HCT116 (cell line): ENCODE measurements at regions not wholly inside any gene's neighbourhood (a gene's known extent, or its start where the extent isn't known, plus 50 kb on each side); places are given as distances from the start of the nearest gene placed in this dataset.

Experiments used
- ATAC-seq: fragments of 200-7000 bp; cut with Tn5 transposase; 2 replicates; pipeline ENCODE4 v1.9.1; 2020; ENCODE audit warnings: mild to moderate bottlenecking, moderate library complexity
- BruUV-seq: library from RNA; stranded (reverse); fragments of 400-500 nt; replicated peaks from 2 replicates; lab custom pipeline; 2021; lab: Mats Ljungman, UMichigan
- CTCF ChIA-PET: fragments of 300-600 bp; sonication (Branson Sonifier 250); formaldehyde crosslinking; loops from one replicate; lab custom pipeline; 2021; ENCODE audit warnings: antibody characterized with exemption; lab: Charles Lee
- POLR2A ChIA-PET: fragments of 300-600, 350-600 bp; sonication (Branson Sonifier 250); formaldehyde crosslinking; loops from one replicate; lab custom pipeline; 2021; ENCODE audit warnings: antibody characterized with exemption; lab: Charles Lee
- RAD21 ChIA-PET, 2 experiments: fragments of 300-600 bp; sonication (Branson Sonifier 250); formaldehyde crosslinking; loops; one replicate each; lab custom pipeline; 2023; ENCODE audit warnings: low total read pairs in 2 of 2; ENCODE audit not compliant: uncharacterized antibody in 2 of 2, unreplicated experiment in 2 of 2, low non-redundant PET in 1 of 2; lab: Charles Lee
- DNase-seq: peaks from one replicate; pipeline ENCODE4 v3.0.0-alpha.2; 2010; ENCODE audit warnings: low read depth, low spot score
- H2AFZ ChIP-seq: fragments of 200-600 bp; shearing (Covaris generic), sonication (generic); 2 replicates; pipeline ENCODE4 v1.6.1; 2017; ENCODE audit warnings: low read depth, mixed run types, mixed read lengths, antibody characterized with exemption, low read length; ENCODE audit not compliant: poor library complexity, severe bottlenecking
- H3K27ac ChIP-seq: 2 replicates; pipeline ENCODE4 v1.5.1; 2012; ENCODE audit warnings: low read depth, low read length
- H3K27me3 ChIP-seq: fragments of 200-600 bp; sonication (generic); 2 replicates; pipeline ENCODE4 v1.6.1; 2016; ENCODE audit warnings: mixed run types, low read length, mixed read lengths; ENCODE audit not compliant: insufficient read depth
- H3K36me3 ChIP-seq, 2 experiments: fragments of 200-500 bp in 1 of 2; fragments of 200-600 bp in 1 of 2; sonication (Bioruptor generic) in 1 of 2; sonication (generic) in 1 of 2; 2 replicates each; pipeline versions ENCODE4 v1.5.1 to v1.6.1; 2014 to 2016; ENCODE audit warnings: low read length in 2 of 2, inconsistent platforms in 1 of 2, mixed read lengths in 1 of 2, mixed run types in 1 of 2; ENCODE audit not compliant: insufficient read depth in 2 of 2, control insufficient read depth in 1 of 2
- H3K4me1 ChIP-seq, 2 experiments: fragments of 200-600 bp in 1 of 2; sonication (generic) in 1 of 2; 2 replicates each; pipeline versions ENCODE4 v1.5.1 to v1.6.1; 2012 to 2017; ENCODE audit warnings: low read length in 2 of 2, inconsistent platforms in 1 of 2, mild to moderate bottlenecking in 1 of 2, mixed read lengths in 1 of 2, mixed run types in 1 of 2, moderate library complexity in 1 of 2; ENCODE audit not compliant: insufficient read depth in 2 of 2, control insufficient read depth in 1 of 2
- H3K4me2 ChIP-seq: fragments of 200-600 bp; sonication (generic); 2 replicates; pipeline ENCODE4 v1.6.1; 2017; ENCODE audit warnings: mixed run types, low read length, mixed read lengths
- H3K4me3 ChIP-seq, 2 experiments: fragments of 200-600 bp in 1 of 2; sonication (generic) in 1 of 2; replicated peaks in 1 of 2; 2 replicates each; pipeline ENCODE4 v1.5.1; 2011 to 2016; ENCODE audit warnings: low read length in 2 of 2, control low read depth in 1 of 2, low read depth in 1 of 2, mild to moderate bottlenecking in 1 of 2, mixed read lengths in 1 of 2, mixed run types in 1 of 2
- H3K79me2 ChIP-seq: fragments of 200-600 bp; sonication (generic); 2 replicates; pipeline ENCODE4 v1.6.1; 2017; ENCODE audit warnings: mild to moderate bottlenecking, mixed run types, low read length, moderate library complexity, mixed read lengths; ENCODE audit not compliant: insufficient read depth
- H3K9ac ChIP-seq: fragments of 200-600 bp; sonication (generic); 2 replicates; pipeline ENCODE4 v1.6.1; 2016; ENCODE audit warnings: low read length, mixed read lengths
- H3K9me2 ChIP-seq: fragments of 200-600 bp; sonication (generic), shearing (Covaris generic); 2 replicates; pipeline ENCODE4 v1.6.1; 2017; ENCODE audit warnings: mixed run types, mild to moderate bottlenecking, moderate library complexity; ENCODE audit not compliant: insufficient read depth
- H3K9me3 ChIP-seq, 2 experiments: fragments of 200-500 bp in 1 of 2; fragments of 200-600 bp in 1 of 2; sonication (Bioruptor generic) in 1 of 2; sonication (generic) in 1 of 2; 2 replicates each; pipeline ENCODE4 v1.6.1; 2014 to 2017; ENCODE audit warnings: low read length in 2 of 2, mixed read lengths in 2 of 2, inconsistent platforms in 1 of 2, low read depth in 1 of 2, mild to moderate bottlenecking in 1 of 2, mixed run types in 1 of 2, moderate library complexity in 1 of 2; ENCODE audit not compliant: control insufficient read depth in 1 of 2, insufficient read depth in 1 of 2
- H4K20me1 ChIP-seq: fragments of 200-600 bp; sonication (generic), shearing (Covaris generic); 2 replicates; pipeline ENCODE4 v1.6.1; 2017; ENCODE audit warnings: mixed run types, mild to moderate bottlenecking, moderate library complexity; ENCODE audit not compliant: insufficient read depth
- CBX3 ChIP-seq: IDR thresholded peaks from 2 replicates; pipeline ENCODE4 v1.6.1; 2012; ENCODE audit warnings: low read depth
- CEBPB ChIP-seq: IDR thresholded peaks from 2 replicates; pipeline ENCODE4 v1.6.1; 2012; ENCODE audit warnings: low read depth
- EGR1 ChIP-seq: IDR thresholded peaks from 2 replicates; pipeline ENCODE4 v1.6.1; 2012; ENCODE audit warnings: low read depth
- FOSL1 ChIP-seq: IDR thresholded peaks from 2 replicates; pipeline ENCODE4 v1.6.1; 2012; ENCODE audit warnings: low read depth
- JUND ChIP-seq: IDR thresholded peaks from 2 replicates; pipeline ENCODE4 v1.6.1; 2012
- POLR2AphosphoS5 ChIP-seq: IDR thresholded peaks from 2 replicates; pipeline ENCODE4 v1.6.1; 2011; ENCODE audit warnings: mild to moderate bottlenecking, low read depth, low read length, moderate library complexity
- RAD21 ChIP-seq: IDR thresholded peaks from 2 replicates; pipeline ENCODE4 v1.6.1; 2012; ENCODE audit warnings: low read depth, mild to moderate bottlenecking
- SP1 ChIP-seq: IDR thresholded peaks from 2 replicates; pipeline ENCODE4 v1.6.1; 2012; ENCODE audit warnings: low read depth
- ZNF274 ChIP-seq: fragments of 200-500 bp; sonication (Bioruptor generic); IDR thresholded peaks from 2 replicates; pipeline ENCODE4 v1.6.1; 2014; ENCODE audit warnings: mild to moderate bottlenecking, low read depth, low read length, inconsistent platforms
- intact Hi-C: fragments of 100-400 bp; cut with micrococcal nuclease; formaldehyde crosslinking; loops from 2 replicates; pipeline ENCODE4 v1.10.0; 2022
- TF ChIP-seq, protein P1 (sequence below), 3 experiments: fragments of 200-600 bp in 1 of 3; sonication (generic) in 1 of 3; IDR thresholded peaks in 2 of 3; conservative IDR thresholded peaks in 1 of 3; 2 replicates each; pipeline ENCODE4 v1.5.1; 2012 to 2017; ENCODE audit warnings: low read depth in 2 of 3, low read length in 2 of 3, antibody characterized with exemption in 1 of 3, borderline replicate concordance in 1 of 3, control low read depth in 1 of 3, mild to moderate bottlenecking in 1 of 3, mixed read lengths in 1 of 3, mixed run types in 1 of 3, moderate library complexity in 1 of 3; ENCODE audit not compliant: insufficient read depth in 1 of 3
- TF ChIP-seq, protein P2 (sequence below): IDR thresholded peaks from 2 replicates; pipeline ENCODE4 v1.6.1; 2012
- TF ChIP-seq, protein P3 (sequence below): IDR thresholded peaks from 2 replicates; pipeline ENCODE4 v1.6.1; 2012; ENCODE audit warnings: low read depth

DNA sequence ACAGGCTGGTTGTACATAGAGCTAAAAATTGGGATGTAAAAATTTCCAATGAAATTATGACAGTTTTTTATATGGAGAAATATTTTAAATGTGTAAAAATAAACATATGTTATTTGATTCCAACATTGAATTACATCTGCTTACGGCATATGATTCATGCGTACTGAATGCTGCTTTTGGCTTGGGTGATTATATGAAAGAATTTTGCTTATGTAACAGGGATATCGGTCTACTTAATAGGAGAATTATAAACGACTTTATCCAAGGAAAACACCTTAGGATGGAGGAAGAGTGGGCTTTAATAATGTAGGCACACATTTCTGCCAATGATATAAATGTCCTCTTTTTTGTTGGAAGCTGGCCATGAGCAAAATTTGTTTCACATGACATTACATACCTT, 197.3 kb upstream of the GOT2 start:
- Histone ChIP-seq H3K4me1 (no peaks in the 10 kb centered on the region), H3K27ac (no peak overlapping the region), H3K4me3 (no peak overlapping the region), H3K79me2 (no peaks in the 10 kb centered on the region), H3K9ac (no peak overlapping the region), H4K20me1 (no peaks in the 10 kb centered on the region), H3K36me3 (no peaks in the 10 kb centered on the region), H3K9me2 (no peaks in the 10 kb centered on the region), H3K9me3 (no peaks in the 10 kb centered on the region), H3K4me2 (no peak overlapping the region), H2AFZ (no peak overlapping the region), H3K27me3 (no peaks in the 10 kb centered on the region)
- no TSS peak for BruUV-seq
- ChIA-PET RAD21 (no interaction called here), CTCF (no interaction called here), POLR2A (no interaction called here)
- TF ChIP-seq FOSL1 (no peak), ZNF274 (no peak), POLR2AphosphoS5 (no peak), SP1 (no peak), CEBPB (no peak), RAD21 (no peak), JUND (no peak), CBX3 (no peak), EGR1 (no peak)
- TF ChIP-seq, protein P1, sequence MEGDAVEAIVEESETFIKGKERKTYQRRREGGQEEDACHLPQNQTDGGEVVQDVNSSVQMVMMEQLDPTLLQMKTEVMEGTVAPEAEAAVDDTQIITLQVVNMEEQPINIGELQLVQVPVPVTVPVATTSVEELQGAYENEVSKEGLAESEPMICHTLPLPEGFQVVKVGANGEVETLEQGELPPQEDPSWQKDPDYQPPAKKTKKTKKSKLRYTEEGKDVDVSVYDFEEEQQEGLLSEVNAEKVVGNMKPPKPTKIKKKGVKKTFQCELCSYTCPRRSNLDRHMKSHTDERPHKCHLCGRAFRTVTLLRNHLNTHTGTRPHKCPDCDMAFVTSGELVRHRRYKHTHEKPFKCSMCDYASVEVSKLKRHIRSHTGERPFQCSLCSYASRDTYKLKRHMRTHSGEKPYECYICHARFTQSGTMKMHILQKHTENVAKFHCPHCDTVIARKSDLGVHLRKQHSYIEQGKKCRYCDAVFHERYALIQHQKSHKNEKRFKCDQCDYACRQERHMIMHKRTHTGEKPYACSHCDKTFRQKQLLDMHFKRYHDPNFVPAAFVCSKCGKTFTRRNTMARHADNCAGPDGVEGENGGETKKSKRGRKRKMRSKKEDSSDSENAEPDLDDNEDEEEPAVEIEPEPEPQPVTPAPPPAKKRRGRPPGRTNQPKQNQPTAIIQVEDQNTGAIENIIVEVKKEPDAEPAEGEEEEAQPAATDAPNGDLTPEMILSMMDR (IDR thresholded peaks at IDR 0.05 in 2 of 3, conservative IDR thresholded peaks at IDR 0.05 in 1 of 3; ENCODE audit: borderline replicate concordance in 1 of 3, insufficient read depth in 1 of 3, low read depth in 2 of 3, low read length in 2 of 3), result no peak
- TF ChIP-seq, protein P2, sequence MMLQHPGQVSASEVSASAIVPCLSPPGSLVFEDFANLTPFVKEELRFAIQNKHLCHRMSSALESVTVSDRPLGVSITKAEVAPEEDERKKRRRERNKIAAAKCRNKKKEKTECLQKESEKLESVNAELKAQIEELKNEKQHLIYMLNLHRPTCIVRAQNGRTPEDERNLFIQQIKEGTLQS, result no peak
- TF ChIP-seq, protein P3, sequence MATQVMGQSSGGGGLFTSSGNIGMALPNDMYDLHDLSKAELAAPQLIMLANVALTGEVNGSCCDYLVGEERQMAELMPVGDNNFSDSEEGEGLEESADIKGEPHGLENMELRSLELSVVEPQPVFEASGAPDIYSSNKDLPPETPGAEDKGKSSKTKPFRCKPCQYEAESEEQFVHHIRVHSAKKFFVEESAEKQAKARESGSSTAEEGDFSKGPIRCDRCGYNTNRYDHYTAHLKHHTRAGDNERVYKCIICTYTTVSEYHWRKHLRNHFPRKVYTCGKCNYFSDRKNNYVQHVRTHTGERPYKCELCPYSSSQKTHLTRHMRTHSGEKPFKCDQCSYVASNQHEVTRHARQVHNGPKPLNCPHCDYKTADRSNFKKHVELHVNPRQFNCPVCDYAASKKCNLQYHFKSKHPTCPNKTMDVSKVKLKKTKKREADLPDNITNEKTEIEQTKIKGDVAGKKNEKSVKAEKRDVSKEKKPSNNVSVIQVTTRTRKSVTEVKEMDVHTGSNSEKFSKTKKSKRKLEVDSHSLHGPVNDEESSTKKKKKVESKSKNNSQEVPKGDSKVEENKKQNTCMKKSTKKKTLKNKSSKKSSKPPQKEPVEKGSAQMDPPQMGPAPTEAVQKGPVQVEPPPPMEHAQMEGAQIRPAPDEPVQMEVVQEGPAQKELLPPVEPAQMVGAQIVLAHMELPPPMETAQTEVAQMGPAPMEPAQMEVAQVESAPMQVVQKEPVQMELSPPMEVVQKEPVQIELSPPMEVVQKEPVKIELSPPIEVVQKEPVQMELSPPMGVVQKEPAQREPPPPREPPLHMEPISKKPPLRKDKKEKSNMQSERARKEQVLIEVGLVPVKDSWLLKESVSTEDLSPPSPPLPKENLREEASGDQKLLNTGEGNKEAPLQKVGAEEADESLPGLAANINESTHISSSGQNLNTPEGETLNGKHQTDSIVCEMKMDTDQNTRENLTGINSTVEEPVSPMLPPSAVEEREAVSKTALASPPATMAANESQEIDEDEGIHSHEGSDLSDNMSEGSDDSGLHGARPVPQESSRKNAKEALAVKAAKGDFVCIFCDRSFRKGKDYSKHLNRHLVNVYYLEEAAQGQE, result no peak
- no peak for ATAC-seq
- DNase-seq, result no peak
- intact Hi-C loops, result no loop called here
